Neuronal stem cell (in vitro differentiated cells): ENCODE measurements at regions not wholly inside any gene's neighbourhood (a gene's known extent, or its start where the extent isn't known, plus 50 kb on each side); places are given as distances from the start of the nearest gene placed in this dataset.
"Not testable (repeated sequence)": the region's sequence is repeated elsewhere in the genome, so short reads cannot be mapped to it uniquely, and the experiment has no call there.

ENCODE experiments used
- DNase-seq: peaks from one replicate; pipeline ENCODE4 v3.0.0-alpha.2; 2013; ENCODE audit warnings: low spot score
- H2AFZ ChIP-seq: one replicate; pipeline ENCODE4 v1.6.1; 2013; ENCODE audit warnings: mild to moderate bottlenecking, low read length, inconsistent platforms
- H2AK5ac ChIP-seq: 2 replicates; pipeline ENCODE4 v1.6.1; 2013; ENCODE audit warnings: low read depth, mild to moderate bottlenecking, inconsistent platforms, low read length, moderate library complexity, mixed read lengths
- H2BK120ac ChIP-seq: 2 replicates; pipeline ENCODE4 v1.6.1; 2013; ENCODE audit warnings: low read depth, mild to moderate bottlenecking, inconsistent platforms, low read length, moderate library complexity, mixed read lengths
- H2BK12ac ChIP-seq: one replicate; pipeline ENCODE4 v1.6.1; 2013; ENCODE audit warnings: low read length, inconsistent platforms
- H2BK15ac ChIP-seq: 2 replicates; pipeline ENCODE4 v1.6.1; 2013; ENCODE audit warnings: mild to moderate bottlenecking, low read length, inconsistent platforms, mixed read lengths
- H2BK5ac ChIP-seq: one replicate; pipeline ENCODE4 v1.6.1; 2013; ENCODE audit warnings: inconsistent platforms, mild to moderate bottlenecking, low read length, moderate library complexity
- H3K14ac ChIP-seq: one replicate; pipeline ENCODE4 v1.6.1; 2013; ENCODE audit warnings: low read length, inconsistent platforms
- H3K18ac ChIP-seq: 2 replicates; pipeline ENCODE4 v1.6.1; 2013; ENCODE audit warnings: low read length, inconsistent platforms
- H3K23ac ChIP-seq: 2 replicates; pipeline ENCODE4 v1.6.1; 2013; ENCODE audit warnings: low read depth, mild to moderate bottlenecking, mixed read lengths, low read length, inconsistent platforms; ENCODE audit not compliant: poor library complexity
- H3K27ac ChIP-seq: replicated peaks from 3 replicates; pipeline ENCODE4 v1.5.1; 2013; ENCODE audit warnings: low read length, inconsistent platforms
- H3K27me3 ChIP-seq, 3 experiments: 2 replicates each; pipeline ENCODE4 v1.6.1; 2013; ENCODE audit warnings: low read length in 3 of 3, mild to moderate bottlenecking in 2 of 3, inconsistent platforms in 1 of 3, low read depth in 1 of 3, mixed read lengths in 1 of 3, moderate library complexity in 1 of 3; ENCODE audit not compliant: control insufficient read depth in 3 of 3, insufficient read depth in 3 of 3
- H3K36me3 ChIP-seq, 2 donors: replicated peaks in 1 of 2; 2 replicates each; pipeline ENCODE4 v1.6.1; 2013; ENCODE audit warnings: low read length in 2 of 2; ENCODE audit not compliant: control insufficient read depth in 2 of 2, insufficient read depth in 2 of 2
- H3K4ac ChIP-seq: 2 replicates; pipeline ENCODE4 v1.6.1; 2013; ENCODE audit warnings: inconsistent platforms, mild to moderate bottlenecking, low read length, moderate library complexity
- H3K4me1 ChIP-seq, 2 donors: 1 replicate in 1 of 2; 2 replicates in 1 of 2; pipeline ENCODE4 v1.6.1; 2013; ENCODE audit warnings: low read length in 2 of 2, low read depth in 1 of 2; ENCODE audit not compliant: control insufficient read depth in 2 of 2, insufficient read depth in 1 of 2
- H3K4me2 ChIP-seq: one replicate; pipeline ENCODE4 v1.6.1; 2013; ENCODE audit warnings: mild to moderate bottlenecking, low read length, inconsistent platforms; ENCODE audit not compliant: insufficient read depth, poor library complexity, severe bottlenecking
- H3K4me3 ChIP-seq, 2 donors: 2 replicates each; pipeline ENCODE4 v1.5.1; 2013; ENCODE audit warnings: low read length in 2 of 2, mild to moderate bottlenecking in 2 of 2, inconsistent platforms in 1 of 2, moderate library complexity in 1 of 2
- H3K79me1 ChIP-seq: one replicate; pipeline ENCODE4 v1.6.1; 2013; ENCODE audit warnings: low read depth, mild to moderate bottlenecking, inconsistent platforms, low read length, moderate library complexity
- H3K9ac ChIP-seq: one replicate; pipeline ENCODE4 v1.6.1; 2013; ENCODE audit warnings: mild to moderate bottlenecking, low read depth, low read length, inconsistent platforms; ENCODE audit not compliant: poor library complexity
- H3K9me3 ChIP-seq, 2 donors: replicated peaks in 1 of 2; 2 replicates each; pipeline versions ENCODE3 to v1.6.1; 2013; ENCODE audit warnings: low read length in 2 of 2, mild to moderate bottlenecking in 2 of 2, inconsistent platforms in 1 of 2, low read depth in 1 of 2, mixed read lengths in 1 of 2, moderate library complexity in 1 of 2; ENCODE audit not compliant: control insufficient read depth in 2 of 2, insufficient read depth in 1 of 2
- H4K8ac ChIP-seq: one replicate; pipeline ENCODE4 v1.6.1; 2013; ENCODE audit warnings: low read depth, mild to moderate bottlenecking, inconsistent platforms, low read length, moderate library complexity
- H4K91ac ChIP-seq: one replicate; pipeline ENCODE4 v1.6.1; 2013; ENCODE audit warnings: low read length, low read depth, mild to moderate bottlenecking, inconsistent platforms; ENCODE audit not compliant: poor library complexity
- WGBS, 2 donors: extraction: QIAGEN DNeasy Blood & Tissue Kit; methylation state at CpG; one replicate each; pipeline ENCODE4 v1.1.7; 2013; ENCODE audit warnings: missing lambda C conversion rate in 2 of 2, mixed read lengths in 1 of 2; ENCODE audit not compliant: insufficient read length in 2 of 2, insufficient replicate concordance in 1 of 2; ENCODE audit errors: extremely low coverage in 2 of 2; 5-methylcytosine and 5-hydroxymethylcytosine counted together

GRCh38 chr20:51928931-51929330 is 126.6 kb upstream of the SALL4 start:
- no peaks in the 10 kb centered on the region for H3K27me3 ChIP-seq
- H3K18ac ChIP-seq: no peak overlapping the region
- H2BK120ac ChIP-seq: no peak overlapping the region

GRCh38 chr20:51927970-51928369 is 125.6 kb upstream of the SALL4 start:
- H3K4me2 ChIP-seq, H3K27me3 ChIP-seq, H3K9ac ChIP-seq, H3K4ac ChIP-seq, H3K23ac ChIP-seq, H2BK5ac ChIP-seq, H2BK120ac ChIP-seq, DNase-seq, H3K79me1 ChIP-seq, H2AK5ac ChIP-seq, H3K4me3 ChIP-seq, H3K18ac ChIP-seq, H3K36me3 ChIP-seq, H4K8ac ChIP-seq, H2BK12ac ChIP-seq, H3K27ac ChIP-seq, H3K9me3 ChIP-seq, H3K14ac ChIP-seq, H2AFZ ChIP-seq, H3K4me1 ChIP-seq, H2BK15ac ChIP-seq, H4K91ac ChIP-seq: not testable (repeated sequence)
- WGBS, 2 donors: no CpG with 5 or more reads among the region's 5 CpGs

More at GRCh38 chr20:51928931-51929330, 126.6 kb upstream of the SALL4 start:
- Histone ChIP-seq H3K9ac (no peak overlapping the region), H4K8ac (no peak overlapping the region), H3K27ac (no peak overlapping the region), H2BK5ac (no peak overlapping the region), H2AK5ac (no peak overlapping the region), H3K4me1 (peaks cover 5 to 9% of the 10 kb centered on the region in 2 donors), H3K14ac (no peak overlapping the region), H3K9me3 (no peaks in the 10 kb centered on the region), H3K36me3 (no peaks in the 10 kb centered on the region), H3K4me2 (no peak overlapping the region), H2BK12ac (no peak overlapping the region), H4K91ac (no peak overlapping the region), H2AFZ (peak overlapping the region; percentile 20), H3K4ac (no peak overlapping the region), H2BK15ac (no peak overlapping the region), H3K4me3 (no peak overlapping the region), H3K79me1 (no peaks in the 10 kb centered on the region), H3K23ac (no peak overlapping the region)
- no CpG with 5 or more reads among the region's 2 CpGs for WGBS, 2 donors
- DNase-seq: no peak

- Histone ChIP-seq H2BK5ac (no peak overlapping the region), H3K14ac (no peak overlapping the region), H2BK120ac (no peak overlapping the region), H2AFZ (peak overlapping the region; percentile 53), H3K4me3 (no peak overlapping the region), H3K9ac (no peak overlapping the region), H4K8ac (no peak overlapping the region), H3K4me1 (peaks cover 2 to 5% of the 10 kb centered on the region in 2 donors), H2BK12ac (peak overlapping the region; percentile 8), H2BK15ac (no peak overlapping the region), H3K27ac (no peak overlapping the region), H3K36me3 (no peaks in the 10 kb centered on the region), H3K23ac (no peak overlapping the region), H3K4ac (no peak overlapping the region), H3K79me1 (no peaks in the 10 kb centered on the region), H2AK5ac (no peak overlapping the region), H3K9me3 (no peaks in the 10 kb centered on the region), H3K18ac (no peak overlapping the region), H3K4me2 (no peak overlapping the region), H3K27me3 (no peaks in the 10 kb centered on the region), H4K91ac (peak overlapping the region; percentile 66)
- no peak for DNase-seq
- no CpG with 5 or more reads among the region's 14 CpGs for WGBS, 2 donors
Observed at GRCh38 chr20:51926670-51927305, 124.5 kb upstream of the SALL4 start.

- no peak overlapping the region for H3K18ac ChIP-seq
- no peak overlapping the region for H3K14ac ChIP-seq
- DNase-seq: no peak
- no peak overlapping the region for H2AFZ ChIP-seq
- H3K27ac ChIP-seq: no peak overlapping the region
- H3K27me3 ChIP-seq: no peaks in the 10 kb centered on the region
- peaks cover 0 to 2% of the 10 kb centered on the region in 2 donors for H3K4me1 ChIP-seq
- no peak overlapping the region for H2AK5ac ChIP-seq
- H3K23ac ChIP-seq: no peak overlapping the region
- H2BK15ac ChIP-seq: no peak overlapping the region
- no peak overlapping the region for H2BK12ac ChIP-seq
- H4K91ac ChIP-seq: no peak overlapping the region
- no peak overlapping the region for H2BK120ac ChIP-seq
- H3K36me3 ChIP-seq: no peaks in the 10 kb centered on the region
- H3K79me1 ChIP-seq: no peaks in the 10 kb centered on the region
- H3K4me2 ChIP-seq: no peak overlapping the region
- H3K4me3 ChIP-seq: no peak overlapping the region
- WGBS, 2 donors: no CpG with 5 or more reads among the region's 3 CpGs
- no peak overlapping the region for H2BK5ac ChIP-seq
- no peaks in the 10 kb centered on the region for H3K9me3 ChIP-seq
- H3K4ac ChIP-seq: no peak overlapping the region
- no peak overlapping the region for H3K9ac ChIP-seq
- no peak overlapping the region for H4K8ac ChIP-seq
Observed at GRCh38 chr20:51924509-51924908, 122.2 kb upstream of the SALL4 start.
